ENCODE measurements at regions not wholly inside any gene's neighbourhood (a gene's known extent, or its start where the extent isn't known, plus 50 kb on each side); places are given as distances from the start of the nearest gene placed in this dataset.

GRCh38 chr4:151940291-151940690 is 179.5 kb upstream of the GATB start:
- DNase-seq (ENCODE audit: low read depth in 2 of 2) = no peak

DNA sequence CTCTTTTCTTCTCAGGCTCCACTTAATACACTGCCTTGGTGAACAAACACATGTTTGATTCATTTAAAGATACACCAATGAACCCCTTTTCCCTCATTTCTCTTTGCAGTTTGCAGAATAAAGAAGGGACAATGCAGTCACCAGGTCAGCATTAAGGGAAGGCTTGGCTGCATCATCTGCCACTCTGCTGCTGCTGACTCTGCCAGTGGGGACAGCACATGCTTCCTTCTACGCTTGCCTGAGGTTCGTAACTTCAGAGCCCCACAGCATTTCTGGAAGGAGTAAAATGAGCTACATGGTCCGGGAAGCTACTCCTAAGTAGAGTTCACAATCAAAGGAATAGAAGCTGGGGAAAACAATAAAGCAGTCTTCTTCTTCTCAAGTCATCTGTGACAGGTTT is 178.9 kb upstream of the GATB start:
- no peak for DNase-seq (ENCODE audit: low read depth in 2 of 2)

DNA sequence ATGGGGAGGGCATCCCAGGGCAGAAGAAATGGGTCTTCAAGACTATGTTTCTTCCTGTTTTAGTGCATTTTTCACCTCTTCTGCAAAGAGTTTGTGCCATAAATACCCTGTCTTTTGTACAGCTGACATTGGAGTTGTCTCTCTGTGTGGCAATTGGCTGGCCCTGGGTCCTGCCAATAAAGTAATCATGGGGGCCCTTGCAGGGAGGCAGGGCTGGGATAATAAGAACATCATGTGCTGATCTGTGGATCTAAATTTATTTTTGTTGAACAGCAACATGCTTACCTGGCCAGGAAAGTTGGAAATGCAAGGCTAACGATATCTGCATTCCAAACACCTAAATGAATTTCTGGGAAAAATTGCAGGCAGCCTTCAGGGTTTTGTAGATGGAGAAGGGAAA is 174.6 kb upstream of the GATB start:
- no peak for DNase-seq (ENCODE audit: low read depth in 2 of 2)

GRCh38 chr4:151934766-151935165 is 174.0 kb upstream of the GATB start:
- DNase-seq (ENCODE audit: low read depth in 2 of 2) = no peak

GRCh38 chr4:151933122-151933827 is 172.5 kb upstream of the GATB start:
- DNase-seq (ENCODE audit: low read depth in 2 of 2) = no peak

- DNase-seq (ENCODE audit: low read depth in 2 of 2) = no peak
These were observed 170.8 kb upstream of the GATB start for GRCh38 chr4:151931563-151931962.

DNA sequence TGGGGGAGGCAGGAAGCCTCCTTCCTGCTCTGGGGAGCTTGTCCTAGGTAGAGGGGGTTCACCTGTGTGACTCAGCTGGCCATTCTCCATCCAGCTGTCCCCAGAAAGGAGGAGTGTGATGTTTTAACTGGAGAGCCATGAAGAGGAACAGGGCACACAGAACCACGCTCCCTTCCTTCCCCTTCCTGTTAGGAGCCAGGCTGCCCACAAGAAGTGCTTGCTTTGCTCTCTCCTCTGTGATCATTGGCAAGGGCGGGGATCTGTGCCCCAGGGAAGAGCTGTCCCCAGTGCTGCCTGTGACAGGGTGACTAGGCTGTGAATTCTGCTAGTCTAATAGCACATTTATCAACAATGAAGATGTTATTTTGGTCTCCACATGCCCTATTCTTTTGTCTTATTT is 169.6 kb upstream of the GATB start:
- no peak for DNase-seq (ENCODE audit: low read depth in 2 of 2)

DNA sequence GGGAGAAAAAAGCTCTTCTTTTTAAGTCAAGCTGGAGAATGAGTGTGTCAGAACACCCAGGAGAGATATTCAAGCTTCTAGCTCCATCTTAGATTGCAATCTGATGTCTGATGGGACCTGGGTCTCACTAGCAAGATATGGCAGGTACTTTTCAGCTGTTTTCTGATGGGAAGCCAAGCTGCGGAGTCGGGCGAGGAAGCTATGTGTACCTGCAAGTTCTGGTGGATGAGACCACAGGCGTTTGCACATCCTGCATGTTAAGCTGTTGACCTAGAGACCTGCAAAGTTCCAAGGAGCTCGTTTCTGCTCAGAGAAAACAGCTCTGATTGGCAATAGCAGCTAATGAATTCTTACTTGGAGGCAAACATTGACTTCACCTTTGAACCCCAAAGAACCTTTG is 167.3 kb upstream of the GATB start:
- no peak for DNase-seq (ENCODE audit: low read depth in 2 of 2)

DNA sequence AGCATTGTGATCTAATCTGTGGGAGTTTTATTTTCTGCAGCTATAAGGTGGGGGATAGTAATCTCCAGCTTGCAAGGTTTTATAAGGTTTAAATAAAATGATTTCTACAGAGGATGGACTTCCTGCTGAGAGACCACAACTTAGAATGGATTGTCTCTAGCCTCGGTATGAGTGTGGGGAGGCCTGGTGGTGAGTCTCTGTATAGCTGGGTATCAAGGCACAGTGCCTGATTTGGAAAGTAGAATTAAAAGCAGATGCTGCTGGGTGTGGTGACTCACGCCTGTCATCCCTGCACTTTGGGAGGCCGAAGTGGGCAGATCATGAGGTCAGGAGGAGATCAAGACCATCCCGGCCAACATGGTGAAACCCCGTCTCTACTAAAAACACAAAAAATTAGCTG is 162.0 kb upstream of the GATB start:
- no peak for DNase-seq (ENCODE audit: low read depth in 2 of 2)

DNA sequence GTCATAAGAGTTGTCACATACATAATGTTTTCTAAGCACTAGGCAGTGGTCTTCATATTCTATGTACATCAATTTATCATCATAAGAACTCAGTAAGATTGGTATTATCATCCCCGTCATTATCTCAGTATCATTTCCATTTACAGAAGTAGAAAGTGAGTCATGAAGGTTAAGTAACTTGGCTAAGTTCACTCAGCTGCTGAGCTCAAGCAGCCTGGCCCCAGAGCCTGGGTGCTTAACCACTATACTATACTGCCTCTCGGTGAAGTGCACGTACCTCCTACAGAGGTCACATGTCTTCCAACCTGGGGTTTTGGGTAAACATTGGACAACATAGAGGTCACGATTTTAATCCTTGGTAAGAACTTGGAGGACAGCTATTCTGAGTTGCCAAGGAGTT is 161.5 kb upstream of the GATB start:
- no peak for DNase-seq (ENCODE audit: low read depth in 2 of 2)

DNA sequence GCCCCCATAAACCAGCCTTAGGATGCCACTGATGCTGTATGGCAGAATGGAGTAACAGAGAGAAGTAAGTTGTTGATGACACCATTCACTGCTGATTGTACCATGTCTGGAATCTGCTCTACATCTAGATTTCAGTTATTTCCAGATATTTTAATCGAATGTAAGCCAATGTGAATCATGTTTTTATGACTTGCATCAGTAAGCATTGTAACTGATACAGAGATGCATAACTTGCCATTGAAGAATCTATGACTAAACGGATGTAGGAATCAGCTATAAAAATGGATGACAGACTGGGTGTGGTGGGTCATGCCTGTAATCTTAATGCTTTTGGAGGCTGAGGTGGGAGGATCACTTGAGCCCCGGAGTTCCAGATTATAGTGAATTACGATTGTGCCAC is 161.0 kb upstream of the GATB start:
- DNase-seq (ENCODE audit: low read depth in 2 of 2) = no peak

- no peak for DNase-seq (ENCODE audit: low read depth in 2 of 2)
These were observed 160.6 kb upstream of the GATB start for GRCh38 chr4:151921386-151921785.

DNA sequence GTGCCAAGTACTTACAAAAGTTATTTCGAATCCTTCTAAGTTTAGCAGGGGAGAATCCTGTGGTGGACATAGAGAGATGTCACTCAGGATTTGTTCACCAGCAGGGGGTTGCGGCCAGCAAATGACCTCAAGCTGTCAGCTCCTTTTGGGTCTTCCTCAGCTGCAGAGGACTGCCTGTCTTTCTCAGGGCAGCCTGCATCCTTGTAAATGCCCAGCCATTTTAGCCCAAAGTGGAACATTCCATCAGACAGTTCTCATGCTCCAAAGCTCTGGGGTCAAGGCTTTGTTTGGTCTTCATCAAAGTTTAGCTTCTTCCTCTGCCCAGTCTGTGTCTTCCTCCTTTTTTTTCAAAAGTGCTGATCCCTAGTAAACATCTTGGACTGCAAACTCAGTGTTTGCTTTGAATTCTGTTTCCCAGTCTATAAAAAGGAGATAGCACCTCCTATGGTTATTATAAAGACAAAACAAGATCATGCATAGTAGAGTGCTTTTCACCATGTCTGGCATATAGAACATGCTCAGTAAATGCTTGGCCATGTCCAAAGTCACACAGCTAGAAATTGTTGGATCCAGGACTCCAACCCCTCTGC is 156.4 kb upstream of the GATB start:
- no peak for DNase-seq (ENCODE audit: low read depth in 2 of 2)

DNA sequence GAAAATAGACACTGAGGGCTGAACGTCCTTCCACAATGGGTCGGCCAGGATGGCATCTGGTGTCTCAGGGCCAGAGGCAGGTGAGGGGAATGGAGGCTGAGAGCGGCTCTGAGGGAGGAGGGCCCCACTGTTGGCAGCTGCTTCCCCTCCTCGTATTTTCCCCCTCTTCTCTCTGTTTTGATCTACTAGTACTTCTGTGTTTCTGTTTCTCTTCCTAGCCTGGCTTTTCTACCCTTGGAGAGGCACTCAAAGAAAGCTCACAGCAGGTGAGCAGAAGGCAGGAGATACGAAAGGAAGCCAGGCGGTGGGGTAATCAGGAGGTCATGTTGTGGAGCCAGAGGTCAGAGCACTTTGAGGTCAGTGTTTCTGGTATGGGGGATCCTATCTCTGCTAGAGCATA is 151.8 kb upstream of the GATB start:
- DNase-seq (ENCODE audit: low read depth in 2 of 2) = no peak

DNA sequence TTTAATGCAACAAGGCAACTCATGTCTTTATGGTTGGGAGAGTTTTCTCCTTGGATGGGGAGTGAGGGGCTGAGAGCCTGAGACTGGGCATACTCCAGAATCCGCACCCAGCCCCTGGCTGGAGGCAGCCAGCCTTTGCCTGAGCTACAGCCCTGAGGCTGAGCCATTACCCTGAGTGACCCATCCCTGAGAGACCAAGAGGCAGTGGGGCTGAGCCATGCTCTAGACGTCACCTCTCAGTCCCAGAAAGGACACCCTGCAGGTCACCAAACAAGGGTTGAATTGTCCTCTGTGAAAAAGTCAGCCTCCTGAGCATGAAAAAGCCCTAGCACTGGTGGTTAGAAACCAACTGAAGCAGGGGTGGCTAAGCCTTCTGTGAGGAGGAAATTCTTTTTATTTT is 151.2 kb upstream of the GATB start:
- DNase-seq (ENCODE audit: low read depth in 2 of 2) = no peak

- no peak for DNase-seq (ENCODE audit: low read depth in 2 of 2)
These were observed 148.1 kb upstream of the GATB start for GRCh38 chr4:151908734-151909497.

DNA sequence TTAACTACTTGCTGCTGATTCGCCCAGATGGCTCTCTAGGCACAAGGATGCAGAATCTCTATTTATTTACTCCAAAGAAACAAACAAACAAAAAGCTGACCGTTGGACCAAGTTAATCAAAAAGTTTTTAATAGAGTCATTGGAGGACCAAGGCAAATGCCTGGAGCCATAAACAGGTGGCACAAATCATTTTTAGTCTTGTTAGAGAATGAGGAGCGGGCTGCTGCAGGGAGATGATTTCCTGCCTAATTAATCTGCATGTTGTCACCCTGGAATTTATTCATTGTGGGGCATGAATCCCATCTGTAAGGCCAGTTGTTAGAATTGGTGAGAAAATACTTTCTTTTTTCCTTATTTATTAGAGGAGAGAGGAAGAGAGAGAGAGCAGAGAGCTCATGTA is 147.4 kb upstream of the GATB start:
- DNase-seq (ENCODE audit: low read depth in 2 of 2) = no peak

DNA sequence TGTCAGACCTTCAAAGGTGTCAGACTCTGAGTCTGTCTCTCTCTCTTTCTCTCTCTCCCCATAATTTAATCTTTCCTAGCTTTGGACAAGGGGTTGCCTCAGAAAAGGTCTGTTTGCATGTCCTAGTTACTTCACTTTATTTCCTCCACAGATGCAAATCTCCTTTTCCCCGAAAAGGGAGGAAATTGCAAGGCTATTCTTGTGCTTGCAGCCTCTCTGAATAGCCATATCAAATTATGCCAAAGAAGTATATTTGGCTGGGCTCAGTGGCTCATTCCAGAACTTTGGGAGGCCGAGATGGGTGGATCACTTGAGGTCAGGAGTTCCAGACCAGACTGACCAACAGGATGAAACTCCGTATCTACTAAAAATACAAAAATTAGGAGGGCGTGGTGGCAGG is 145.6 kb upstream of the GATB start:
- no peak for DNase-seq (ENCODE audit: low read depth in 2 of 2)

DNA sequence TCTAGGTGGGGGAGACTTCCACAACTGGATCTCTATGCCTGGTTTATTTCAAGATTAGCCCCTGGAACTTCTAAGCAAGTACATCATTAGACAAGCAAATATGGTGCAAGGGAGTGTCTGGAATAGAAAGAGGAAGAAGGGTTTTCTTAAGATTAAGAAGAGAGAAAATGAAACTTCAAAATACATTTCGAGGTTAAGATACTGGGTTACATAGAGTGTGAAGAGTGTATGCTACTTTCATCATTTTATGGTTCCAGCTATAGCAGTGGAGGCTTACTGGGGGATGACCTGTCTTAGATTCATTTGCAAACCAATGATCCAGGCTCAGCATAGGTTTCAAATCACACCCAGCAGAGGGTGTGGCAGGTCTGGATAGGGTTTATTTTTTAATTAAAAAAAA is 144.4 kb upstream of the GATB start:
- DNase-seq (ENCODE audit: low read depth in 2 of 2) = no peak

GRCh38 chr4:151901631-151902030 is 140.8 kb upstream of the GATB start:
- DNase-seq (ENCODE audit: low read depth in 2 of 2) = no peak

DNA sequence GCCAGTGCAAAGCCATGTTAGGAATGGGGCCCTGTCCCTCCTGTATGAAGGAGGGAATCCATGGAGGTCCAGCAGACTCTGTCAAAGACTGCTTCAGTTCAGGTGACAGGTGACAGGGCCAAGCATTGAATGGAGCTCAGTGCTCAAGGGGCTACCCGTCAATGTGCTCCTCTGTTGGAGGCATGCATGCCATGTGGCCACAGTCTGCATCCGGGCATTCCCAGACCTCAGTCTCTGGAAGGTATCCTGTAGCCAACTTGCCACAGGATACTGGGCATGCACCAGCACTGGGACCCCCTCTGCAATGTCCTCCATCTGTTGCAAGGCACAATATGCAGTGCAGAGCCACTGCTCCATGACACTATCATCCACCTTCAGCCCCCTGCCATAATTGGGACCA is 136.1 kb upstream of the GATB start:
- no peak for DNase-seq (ENCODE audit: low read depth in 2 of 2)

DNA sequence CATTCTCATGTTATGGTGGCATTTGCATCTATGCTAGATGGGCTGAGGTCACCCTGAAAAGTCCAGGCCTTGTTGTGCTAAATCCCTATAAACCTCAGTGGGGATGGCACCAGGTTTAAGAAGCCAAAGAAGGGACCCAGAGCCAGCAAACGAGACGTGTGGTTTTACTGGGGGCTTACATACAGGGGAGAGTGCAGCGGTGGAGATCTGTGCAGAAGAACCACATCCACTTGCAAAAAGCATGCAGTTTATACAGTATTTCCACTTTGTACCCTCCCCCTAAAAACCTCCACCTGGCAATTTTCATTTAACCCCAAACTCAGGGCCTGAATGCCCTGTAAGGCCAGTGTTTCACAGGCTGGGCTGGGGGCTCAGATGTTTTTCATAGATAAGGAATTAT is 134.9 kb upstream of the GATB start:
- no peak for DNase-seq (ENCODE audit: low read depth in 2 of 2)

DNA sequence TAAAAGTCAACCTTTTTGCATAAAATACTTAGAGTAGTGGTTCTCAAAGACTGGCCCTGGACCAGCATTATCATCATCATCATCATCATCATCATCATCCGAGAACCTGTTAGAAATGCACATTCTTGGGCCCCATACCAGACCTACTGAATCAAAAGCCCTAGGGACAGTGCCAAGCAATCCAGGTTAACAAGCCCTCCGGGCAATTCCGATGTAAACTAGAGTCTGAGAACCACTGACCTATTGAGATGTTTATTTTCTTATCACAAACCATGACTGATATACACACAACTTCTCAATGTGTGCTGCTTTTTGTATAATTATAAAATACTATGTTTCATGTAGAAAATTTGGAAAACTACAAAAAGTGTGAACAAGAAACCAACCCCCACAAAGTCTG is 133.4 kb upstream of the GATB start:
- no peak for DNase-seq (ENCODE audit: low read depth in 2 of 2)

Measured in activated CD4-positive, alpha-beta T cell treated with anti-CD3 and anti-CD28 coated beads for 24 hours (primary cell).